ENCODE measurements at regions not wholly inside any gene's neighbourhood (a gene's known extent, or its start where the extent isn't known, plus 50 kb on each side); places are given as distances from the start of the nearest gene placed in this dataset.

GRCh38 chr4:43816116-43816515 lies 632.5 kb downstream of the KCTD8 start:
- Histone ChIP-seq H3K4me2 (ENCODE audit: low read length) (no peak overlapping the region), H3K79me2 (ENCODE audit: insufficient read depth, low read length) (no peaks in the 10 kb centered on the region), H4K20me1 (ENCODE audit: insufficient read depth, low read length) (no peaks in the 10 kb centered on the region), H3K9me3 (ENCODE audit: insufficient read depth, low read depth, low read length) (no peaks in the 10 kb centered on the region), H3K9ac (ENCODE audit: low read length) (no peak overlapping the region), H3K36me3 (ENCODE audit: insufficient read depth, low read length) (no peaks in the 10 kb centered on the region), H2AFZ (ENCODE audit: low read depth, low read length) (no peak overlapping the region), H3K27me3 (ENCODE audit: insufficient read depth, low read length) (no peaks in the 10 kb centered on the region), H3K4me1 (ENCODE audit: insufficient read depth, low read length) (no peaks in the 10 kb centered on the region), H3K4me3 (ENCODE audit: insufficient read depth, low read depth, low read length) (no peak overlapping the region), H3K27ac (ENCODE audit: low read depth, low read length) (no peak overlapping the region)
- Mint-ChIP-seq H3K9me3 (ENCODE audit: unreplicated experiment) (peaks cover 2% of the 10 kb centered on the region), H3K36me3 (ENCODE audit: low read depth, unreplicated experiment) (no peaks in the 10 kb centered on the region), H3K4me3 (ENCODE audit: unreplicated experiment) (no peak overlapping the region), H3K27ac (ENCODE audit: unreplicated experiment) (no peak overlapping the region), H3K4me1 (ENCODE audit: low read depth, unreplicated experiment) (peaks cover 6% of the 10 kb centered on the region), H3K27me3 (ENCODE audit: low read depth, unreplicated experiment) (no peaks in the 10 kb centered on the region)
- FAIRE-seq (no peak), DNase-seq (ENCODE audit: low read depth) (peak; percentile 16)
- TF ChIP-seq CTCF (IDR thresholded peaks at IDR 0.05; ENCODE audit: insufficient read depth, low read depth, low read length) = no peak
- TF ChIP-seq EZH2 (IDR thresholded peaks at IDR 0.05; ENCODE audit: insufficient read depth, low read length) = no peak

GRCh38 chr4:43822621-43823020 lies 626.0 kb downstream of the KCTD8 start:
- Mint-ChIP-seq H3K4me3 (ENCODE audit: unreplicated experiment) (no peak overlapping the region), H3K9me3 (ENCODE audit: unreplicated experiment) (peaks cover 3% of the 10 kb centered on the region), H3K4me1 (ENCODE audit: low read depth, unreplicated experiment) (no peaks in the 10 kb centered on the region), H3K36me3 (ENCODE audit: low read depth, unreplicated experiment) (no peaks in the 10 kb centered on the region), H3K27ac (ENCODE audit: unreplicated experiment) (no peak overlapping the region), H3K27me3 (ENCODE audit: low read depth, unreplicated experiment) (no peaks in the 10 kb centered on the region)
- no peak overlapping the region for H3K27ac ChIP-seq (ENCODE audit: low read depth, low read length)
- no peaks in the 10 kb centered on the region for H3K36me3 ChIP-seq (ENCODE audit: insufficient read depth, low read length)
- H4K20me1 ChIP-seq (ENCODE audit: insufficient read depth, low read length) = no peaks in the 10 kb centered on the region
- H2AFZ ChIP-seq (ENCODE audit: low read depth, low read length) = no peak overlapping the region
- H3K4me1 ChIP-seq (ENCODE audit: insufficient read depth, low read length) = no peaks in the 10 kb centered on the region
- no peak overlapping the region for H3K4me3 ChIP-seq (ENCODE audit: insufficient read depth, low read depth, low read length)
- FAIRE-seq (no peak), DNase-seq (ENCODE audit: low read depth) (no peak)
- H3K79me2 ChIP-seq (ENCODE audit: insufficient read depth, low read length) = no peaks in the 10 kb centered on the region
- peaks cover 5% of the 10 kb centered on the region for H3K9me3 ChIP-seq (ENCODE audit: insufficient read depth, low read depth, low read length)
- TF ChIP-seq CTCF (IDR thresholded peaks at IDR 0.05; ENCODE audit: insufficient read depth, low read depth, low read length) = no peak
- H3K4me2 ChIP-seq (ENCODE audit: low read length) = no peak overlapping the region
- no peak overlapping the region for H3K9ac ChIP-seq (ENCODE audit: low read length)
- no peaks in the 10 kb centered on the region for H3K27me3 ChIP-seq (ENCODE audit: insufficient read depth, low read length)

GRCh38 chr4:43835869-43836268 lies 612.7 kb downstream of the KCTD8 start:
- Mint-ChIP-seq H3K27me3 (ENCODE audit: low read depth, unreplicated experiment) (no peaks in the 10 kb centered on the region), H3K4me3 (ENCODE audit: unreplicated experiment) (no peak overlapping the region), H3K36me3 (ENCODE audit: low read depth, unreplicated experiment) (no peaks in the 10 kb centered on the region), H3K4me1 (ENCODE audit: low read depth, unreplicated experiment) (peaks cover 2% of the 10 kb centered on the region), H3K9me3 (ENCODE audit: unreplicated experiment) (no peaks in the 10 kb centered on the region), H3K27ac (ENCODE audit: unreplicated experiment) (no peak overlapping the region)
- no peak overlapping the region for H3K4me3 ChIP-seq (ENCODE audit: insufficient read depth, low read depth, low read length)
- no peak overlapping the region for H3K4me2 ChIP-seq (ENCODE audit: low read length)
- H3K9ac ChIP-seq (ENCODE audit: low read length) = no peak overlapping the region
- H4K20me1 ChIP-seq (ENCODE audit: insufficient read depth, low read length) = no peaks in the 10 kb centered on the region
- H2AFZ ChIP-seq (ENCODE audit: low read depth, low read length) = no peak overlapping the region
- no peak for TF ChIP-seq CTCF (IDR thresholded peaks at IDR 0.05; ENCODE audit: insufficient read depth, low read depth, low read length)
- TF ChIP-seq EZH2 (IDR thresholded peaks at IDR 0.05; ENCODE audit: insufficient read depth, low read length) = no peak
- no peaks in the 10 kb centered on the region for H3K4me1 ChIP-seq (ENCODE audit: insufficient read depth, low read length)
- no peaks in the 10 kb centered on the region for H3K36me3 ChIP-seq (ENCODE audit: insufficient read depth, low read length)
- DNase-seq (ENCODE audit: low read depth) (no peak), FAIRE-seq (no peak)
- no peaks in the 10 kb centered on the region for H3K27me3 ChIP-seq (ENCODE audit: insufficient read depth, low read length)
- no peaks in the 10 kb centered on the region for H3K79me2 ChIP-seq (ENCODE audit: insufficient read depth, low read length)
- no peak overlapping the region for H3K27ac ChIP-seq (ENCODE audit: low read depth, low read length)
- H3K9me3 ChIP-seq (ENCODE audit: insufficient read depth, low read depth, low read length) = no peaks in the 10 kb centered on the region
